ENCODE measurements at regions not wholly inside any gene's neighbourhood (a gene's known extent, or its start where the extent isn't known, plus 50 kb on each side); places are given as distances from the start of the nearest gene placed in this dataset.

DNA sequence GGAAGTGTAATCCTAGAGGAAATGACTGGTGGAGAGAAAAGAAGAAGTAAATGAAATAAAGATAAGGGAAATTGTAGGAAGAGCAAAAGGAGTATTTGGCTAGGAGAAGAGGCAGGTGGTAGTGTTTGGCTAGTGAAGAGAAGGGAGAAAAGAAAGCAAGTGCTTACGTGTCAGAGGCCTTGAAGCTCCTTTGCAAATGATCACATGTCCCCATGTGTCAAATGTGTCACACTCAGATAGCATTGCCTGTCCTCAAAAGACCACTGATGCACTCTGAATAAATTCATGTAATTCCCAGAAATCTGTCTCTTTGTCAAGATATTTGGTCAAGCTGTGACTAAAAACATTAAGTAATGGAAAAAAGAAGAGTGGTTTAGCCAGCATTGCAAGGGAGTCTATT lies 639.3 kb downstream of the TUSC7 start:
- Histone ChIP-seq H3K9me2 (ENCODE audit: insufficient read depth) (no peaks in the 10 kb centered on the region), H3K79me2 (ENCODE audit: low read depth) (no peaks in the 10 kb centered on the region), H4K20me1 (ENCODE audit: insufficient read depth) (no peaks in the 10 kb centered on the region), H2AFZ (no peak overlapping the region), H3K9me3 (ENCODE audit: insufficient read depth, low read depth) (no peaks in the 10 kb centered on the region), H3K27ac (no peak overlapping the region), H3K4me1 (replicated peaks; ENCODE audit: insufficient read depth) (no peaks in the 10 kb centered on the region), H3K36me3 (ENCODE audit: low read depth) (no peaks in the 10 kb centered on the region), H3K4me3 (no peak overlapping the region), H3F3A (ENCODE audit: insufficient read depth, low read depth) (no peaks in the 10 kb centered on the region), H3K4me2 (no peak overlapping the region), H3K27me3 (ENCODE audit: insufficient read depth, low read depth) (no peaks in the 10 kb centered on the region)
- TF ChIP-seq EZH2 (IDR thresholded peaks at IDR 0.05; ENCODE audit: low read depth) = no peak
- TF ChIP-seq CTCF (conservative IDR thresholded peaks at IDR 0.05) = no peak
- intact Hi-C loops (cut with micrococcal nuclease; ENCODE audit: unreplicated experiment) = no loop called here
- no peak for DNase-seq
- BruUV-seq (replicated peaks) = no TSS peak
- ChIA-PET POLR2A (ENCODE audit: unreplicated experiment) (no interaction called here), CTCF (no interaction called here)

DNA sequence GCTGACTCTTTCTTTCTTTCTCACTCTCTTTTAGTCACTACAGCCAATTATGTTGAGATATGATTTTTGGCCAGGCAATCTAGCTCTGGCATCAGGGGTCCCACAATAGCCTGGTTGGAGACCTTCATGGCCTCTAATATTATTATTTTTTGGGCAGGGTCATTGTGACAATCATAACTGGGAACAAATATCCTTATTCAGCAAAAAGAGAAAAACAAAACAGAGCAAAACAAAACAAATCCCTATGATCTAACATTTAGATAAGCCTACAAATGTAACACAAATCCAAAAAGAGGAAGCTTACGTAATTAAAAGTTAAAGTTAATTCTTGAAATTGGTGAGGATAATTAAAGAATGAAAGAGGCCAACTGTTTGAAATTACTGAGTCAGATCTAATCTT lies 640.0 kb downstream of the TUSC7 start:
- H3K9me2 ChIP-seq (ENCODE audit: insufficient read depth) = no peaks in the 10 kb centered on the region
- no TSS peak for BruUV-seq (replicated peaks)
- no peaks in the 10 kb centered on the region for H3K9me3 ChIP-seq (ENCODE audit: insufficient read depth, low read depth)
- ChIA-PET CTCF (no interaction called here), POLR2A (ENCODE audit: unreplicated experiment) (no interaction called here)
- no peaks in the 10 kb centered on the region for H3K4me1 ChIP-seq (replicated peaks; ENCODE audit: insufficient read depth)
- DNase-seq = no peak
- no peak overlapping the region for H3K4me2 ChIP-seq
- H3K4me3 ChIP-seq = no peak overlapping the region
- no peaks in the 10 kb centered on the region for H3K36me3 ChIP-seq (ENCODE audit: low read depth)
- intact Hi-C loops (cut with micrococcal nuclease; ENCODE audit: unreplicated experiment) = no loop called here
- no peaks in the 10 kb centered on the region for H3K79me2 ChIP-seq (ENCODE audit: low read depth)
- H3K27ac ChIP-seq = no peak overlapping the region
- no peaks in the 10 kb centered on the region for H3F3A ChIP-seq (ENCODE audit: insufficient read depth, low read depth)
- TF ChIP-seq CTCF (conservative IDR thresholded peaks at IDR 0.05) (no peak), EZH2 (IDR thresholded peaks at IDR 0.05; ENCODE audit: low read depth) (no peak)
- H2AFZ ChIP-seq = no peak overlapping the region
- no peaks in the 10 kb centered on the region for H3K27me3 ChIP-seq (ENCODE audit: insufficient read depth, low read depth)
- no peaks in the 10 kb centered on the region for H4K20me1 ChIP-seq (ENCODE audit: insufficient read depth)

- H3K27me3 ChIP-seq (ENCODE audit: insufficient read depth, low read depth) = no peaks in the 10 kb centered on the region
- CTCF ChIA-PET = no interaction called here
- H3K36me3 ChIP-seq (ENCODE audit: low read depth) = no peaks in the 10 kb centered on the region
- no TSS peak for BruUV-seq (replicated peaks)
- no peak overlapping the region for H3K27ac ChIP-seq
- no peaks in the 10 kb centered on the region for H3K79me2 ChIP-seq (ENCODE audit: low read depth)
- intact Hi-C loops (cut with micrococcal nuclease; ENCODE audit: unreplicated experiment) = no loop called here
- H2AFZ ChIP-seq = no peak overlapping the region
- H3K4me3 ChIP-seq = no peak overlapping the region
- no peaks in the 10 kb centered on the region for H4K20me1 ChIP-seq (ENCODE audit: insufficient read depth)
- no peaks in the 10 kb centered on the region for H3K9me2 ChIP-seq (ENCODE audit: insufficient read depth)
- no peaks in the 10 kb centered on the region for H3K4me1 ChIP-seq (replicated peaks; ENCODE audit: insufficient read depth)
- no peak for DNase-seq
- POLR2A ChIA-PET (ENCODE audit: unreplicated experiment) = no interaction called here
- H3K4me2 ChIP-seq = no peak overlapping the region
- no peaks in the 10 kb centered on the region for H3F3A ChIP-seq (ENCODE audit: insufficient read depth, low read depth)
- TF ChIP-seq EZH2 (IDR thresholded peaks at IDR 0.05; ENCODE audit: low read depth) (no peak), CTCF (conservative IDR thresholded peaks at IDR 0.05) (no peak)
- H3K9me3 ChIP-seq (ENCODE audit: insufficient read depth, low read depth) = no peaks in the 10 kb centered on the region
These were observed 640.8 kb downstream of the TUSC7 start for GRCh38 chr3:117350371-117350770.

All from PC-9 (cell line).